HG03460 (cell line): ENCODE measurements at regions not wholly inside any gene's neighbourhood (a gene's known extent, or its start where the extent isn't known, plus 50 kb on each side); places are given as distances from the start of the nearest gene placed in this dataset.

Experiments used
- ATAC-seq: cut with Tn5 transposase; IDR thresholded peaks from one replicate; pipeline ENCODE4 v1.9.1; 2021; ENCODE audit not compliant: unreplicated experiment

- ATAC-seq: no peak
These were observed 375.3 kb downstream of the DNAH5 start for GRCh38 chr5:13569090-13569715.

- no peak for ATAC-seq
These were observed 376.7 kb downstream of the DNAH5 start for GRCh38 chr5:13567819-13568218.

- ATAC-seq: no peak
These were observed 377.6 kb downstream of the DNAH5 start for GRCh38 chr5:13566871-13567339.

GRCh38 chr5:13558408-13558807, 386.1 kb downstream of the DNAH5 start:
- no peak for ATAC-seq

- ATAC-seq: no peak
These were observed 390.6 kb downstream of the DNAH5 start for GRCh38 chr5:13553896-13554295.

GRCh38 chr5:13552361-13552760, 392.1 kb downstream of the DNAH5 start:
- ATAC-seq: no peak

GRCh38 chr5:13551645-13552044, 392.8 kb downstream of the DNAH5 start:
- ATAC-seq: no peak

- no peak for ATAC-seq
These were observed 404.2 kb downstream of the DNAH5 start for GRCh38 chr5:13540168-13540750.

GRCh38 chr5:13536933-13537332, 407.6 kb downstream of the DNAH5 start:
- no peak for ATAC-seq

- ATAC-seq: no peak
These were observed 410.7 kb downstream of the DNAH5 start for GRCh38 chr5:13533833-13534232.

GRCh38 chr5:13529300-13529699, 415.2 kb downstream of the DNAH5 start:
- ATAC-seq: no peak

GRCh38 chr5:13524936-13525335, 419.6 kb downstream of the DNAH5 start:
- ATAC-seq: no peak

GRCh38 chr5:13519131-13519530, 425.4 kb downstream of the DNAH5 start:
- ATAC-seq: no peak

- no peak for ATAC-seq
These were observed 428.3 kb downstream of the DNAH5 start for GRCh38 chr5:13516195-13516594.

- ATAC-seq: no peak
These were observed 433.0 kb downstream of the DNAH5 start for GRCh38 chr5:13511442-13511841.

GRCh38 chr5:13510616-13511015, 433.9 kb downstream of the DNAH5 start:
- ATAC-seq: no peak

- no peak for ATAC-seq
These were observed 435.9 kb downstream of the DNAH5 start for GRCh38 chr5:13508559-13508958.

- ATAC-seq: no peak
These were observed 439.2 kb downstream of the DNAH5 start for GRCh38 chr5:13505326-13505725.

GRCh38 chr5:13503017-13503416, 441.5 kb downstream of the DNAH5 start:
- no peak for ATAC-seq

GRCh38 chr5:13501176-13501575, 443.3 kb downstream of the DNAH5 start:
- no peak for ATAC-seq

GRCh38 chr5:13498279-13498678, 446.2 kb downstream of the DNAH5 start:
- ATAC-seq: no peak

- ATAC-seq: no peak
These were observed 456.1 kb downstream of the DNAH5 start for GRCh38 chr5:13488254-13488931.
